ENCODE measurements at regions not wholly inside any gene's neighbourhood (a gene's known extent, or its start where the extent isn't known, plus 50 kb on each side); places are given as distances from the start of the nearest gene placed in this dataset.

- Mint-ChIP-seq H3K9me3 (no peaks in the 10 kb centered on the region), H3K27ac (no peak overlapping the region), H3K27me3 (ENCODE audit: low read depth) (peaks cover 4% of the 10 kb centered on the region; the same call in 1 of the 2 replicates), H3K4me3 (no peak overlapping the region), H3K36me3 (ENCODE audit: insufficient read depth in 1 of 3, low read depth in 3 of 3) (no peaks in the 10 kb centered on the region; a peak in 1 of 7 replicates), H3K4me1 (peaks cover 0 to 8% of the 10 kb centered on the region in 2 experiments; a peak in 3 of 4 replicates)
- Histone ChIP-seq H4K5ac (ENCODE audit: insufficient read length, low read depth, low read length) (no peak overlapping the region), H3K23ac (ENCODE audit: insufficient read length, low read depth, low read length) (no peak overlapping the region), H3K79me1 (ENCODE audit: insufficient read depth, low read depth, low read length, poor library complexity, severe bottlenecking) (no peaks in the 10 kb centered on the region), H3K27ac (ENCODE audit: insufficient read length, low read depth, low read length) (no peak overlapping the region), H2BK20ac (ENCODE audit: low read depth, low read length, poor library complexity, severe bottlenecking) (no peak overlapping the region), H3K9ac (ENCODE audit: extremely low read depth, insufficient read length, low read length) (no peak overlapping the region), H3K56ac (ENCODE audit: insufficient read length, low read depth, low read length) (no peak overlapping the region), H3K23me2 (ENCODE audit: insufficient read length, low read depth, low read length, poor library complexity, severe bottlenecking) (no peaks in the 10 kb centered on the region), H3K79me2 (ENCODE audit: insufficient read depth, low read length) (no peaks in the 10 kb centered on the region), H2BK5ac (ENCODE audit: insufficient read length, low read length) (no peak overlapping the region), H4K8ac (replicated peaks; ENCODE audit: insufficient read length, low read depth, low read length) (no peak overlapping the region), H3K4me1 (ENCODE audit: insufficient read depth, low read length) (no peaks in the 10 kb centered on the region), H2BK15ac (ENCODE audit: low read depth, low read length) (no peak overlapping the region), H3T11ph (ENCODE audit: low read length) (no peak overlapping the region), H3K4me2 (ENCODE audit: insufficient read depth, insufficient read length, low read length) (no peak overlapping the region), H2BK12ac (ENCODE audit: insufficient read length, low read depth, low read length) (no peak overlapping the region), H3K4ac (ENCODE audit: low read depth, low read length) (no peak overlapping the region), H3K9me3 (ENCODE audit: control insufficient read depth, low read depth, low read length) (no peaks in the 10 kb centered on the region), H3K14ac (ENCODE audit: insufficient read depth, low read length) (no peak overlapping the region; the same call in 1 of the 2 replicates), H3K27me3 (ENCODE audit: insufficient read depth, low read length) (no peaks in the 10 kb centered on the region), H2AFZ (ENCODE audit: low read length) (no peak overlapping the region), H4K91ac (ENCODE audit: insufficient read length, low read depth, low read length) (no peak overlapping the region), H3K18ac (ENCODE audit: insufficient read length, low read depth, low read length) (no peak overlapping the region), H2BK120ac (ENCODE audit: low read depth, low read length, poor library complexity, severe bottlenecking) (no peak overlapping the region), H4K20me1 (ENCODE audit: control insufficient read depth, insufficient read depth, insufficient read length) (no peaks in the 10 kb centered on the region), H2AK5ac (ENCODE audit: insufficient read length, low read length) (no peak overlapping the region)
- TF ChIP-seq CTCF (conservative IDR thresholded peaks at IDR 0.05) = no peak
- no peak for DNase-seq
- WGBS (ENCODE audit: extremely low coverage, insufficient read length, low lambda C conversion rate) = no CpG with 5 or more reads among the region's 10 CpGs
Observed at GRCh38 chr10:131422731-131423130, 111.2 kb upstream of the TCERG1L start.
